ENCODE measurements at regions not wholly inside any gene's neighbourhood (a gene's known extent, or its start where the extent isn't known, plus 50 kb on each side); places are given as distances from the start of the nearest gene placed in this dataset.

DNA sequence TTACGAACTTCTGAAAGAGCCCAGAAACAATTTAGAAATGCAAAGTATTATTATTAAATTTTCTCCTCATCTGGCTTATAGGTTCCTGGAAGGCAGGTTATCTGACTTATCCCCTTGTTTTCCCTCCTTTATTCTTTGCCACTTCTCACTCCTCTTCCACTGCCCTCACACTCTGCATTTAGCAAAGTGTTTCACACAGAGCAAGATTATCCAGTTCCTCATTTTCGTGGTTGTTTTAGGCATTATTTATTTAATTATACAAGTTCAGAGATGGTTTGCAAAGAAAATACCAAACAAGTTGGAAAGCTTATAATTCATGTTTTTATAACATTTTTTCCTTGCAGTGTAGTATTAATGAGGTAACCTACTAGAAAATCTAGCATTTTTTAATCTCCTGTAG lies 544.9 kb downstream of the NSUN3 start:
- intact Hi-C loops (cut with DNase I) = no loop called here
- no peak for DNase-seq
- no peak overlapping the region for H3K4me3 ChIP-seq
- no peak overlapping the region for H3K27ac ChIP-seq
- H3K9me3 ChIP-seq = no peaks in the 10 kb centered on the region
- TF ChIP-seq POLR2A (IDR thresholded peaks at IDR 0.05) = no peak
- TF ChIP-seq, protein P1, sequence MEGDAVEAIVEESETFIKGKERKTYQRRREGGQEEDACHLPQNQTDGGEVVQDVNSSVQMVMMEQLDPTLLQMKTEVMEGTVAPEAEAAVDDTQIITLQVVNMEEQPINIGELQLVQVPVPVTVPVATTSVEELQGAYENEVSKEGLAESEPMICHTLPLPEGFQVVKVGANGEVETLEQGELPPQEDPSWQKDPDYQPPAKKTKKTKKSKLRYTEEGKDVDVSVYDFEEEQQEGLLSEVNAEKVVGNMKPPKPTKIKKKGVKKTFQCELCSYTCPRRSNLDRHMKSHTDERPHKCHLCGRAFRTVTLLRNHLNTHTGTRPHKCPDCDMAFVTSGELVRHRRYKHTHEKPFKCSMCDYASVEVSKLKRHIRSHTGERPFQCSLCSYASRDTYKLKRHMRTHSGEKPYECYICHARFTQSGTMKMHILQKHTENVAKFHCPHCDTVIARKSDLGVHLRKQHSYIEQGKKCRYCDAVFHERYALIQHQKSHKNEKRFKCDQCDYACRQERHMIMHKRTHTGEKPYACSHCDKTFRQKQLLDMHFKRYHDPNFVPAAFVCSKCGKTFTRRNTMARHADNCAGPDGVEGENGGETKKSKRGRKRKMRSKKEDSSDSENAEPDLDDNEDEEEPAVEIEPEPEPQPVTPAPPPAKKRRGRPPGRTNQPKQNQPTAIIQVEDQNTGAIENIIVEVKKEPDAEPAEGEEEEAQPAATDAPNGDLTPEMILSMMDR (IDR thresholded peaks at IDR 0.05) = no peak
- no peaks in the 10 kb centered on the region for H3K36me3 ChIP-seq
- H3K27me3 ChIP-seq = no peaks in the 10 kb centered on the region
- no peaks in the 10 kb centered on the region for H3K4me1 ChIP-seq
- 69 to 72% methylated on average over 2 of the region's 2 CpGs for WGBS, 2 donors

GRCh38 chr3:94609908-94610307 lies 547.0 kb downstream of the NSUN3 start:
- no peak overlapping the region for H3K4me3 ChIP-seq
- TF ChIP-seq POLR2A (IDR thresholded peaks at IDR 0.05) = no peak
- TF ChIP-seq, protein P1 (IDR thresholded peaks at IDR 0.05) = no peak
- H3K27ac ChIP-seq = no peak overlapping the region
- 89 to 92% methylated on average over 3 of the region's 3 CpGs for WGBS, 2 donors
- H3K36me3 ChIP-seq = no peaks in the 10 kb centered on the region
- DNase-seq = no peak
- intact Hi-C loops (cut with DNase I) = no loop called here
- H3K9me3 ChIP-seq = no peaks in the 10 kb centered on the region
- peaks cover 0 to 2% (median 0%) of the 10 kb centered on the region in 3 donors for H3K4me1 ChIP-seq
- H3K27me3 ChIP-seq = no peaks in the 10 kb centered on the region

DNA sequence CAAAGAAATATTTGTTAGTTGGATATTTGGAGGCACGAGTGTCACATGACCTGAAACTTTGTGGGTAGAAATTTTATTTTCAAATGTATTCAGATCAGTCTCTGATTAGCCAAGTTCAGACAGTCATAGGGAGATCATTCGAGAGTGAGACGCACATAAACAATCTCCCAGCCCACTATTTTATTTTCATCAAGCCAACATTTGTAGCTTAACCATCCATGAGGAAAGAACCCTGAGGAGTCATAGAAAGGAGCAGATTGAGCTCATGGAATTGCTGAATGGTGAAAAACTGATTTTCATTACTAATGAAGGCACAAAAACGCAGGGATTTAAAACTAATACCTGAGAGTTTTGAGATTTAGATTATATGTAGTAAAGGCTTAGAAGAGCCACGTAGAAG lies 548.7 kb downstream of the NSUN3 start:
- Histone ChIP-seq H3K36me3 (no peaks in the 10 kb centered on the region), H3K4me3 (no peak overlapping the region), H3K27ac (no peak overlapping the region), H3K27me3 (no peaks in the 10 kb centered on the region), H3K4me1 (peaks cover 0 to 4% (median 3%) of the 10 kb centered on the region in 3 donors), H3K9me3 (no peaks in the 10 kb centered on the region)
- intact Hi-C loops (cut with DNase I) = no loop called here
- 76% methylated on average over 5 of the region's 5 CpGs for WGBS, 2 donors
- no peak for TF ChIP-seq POLR2A (IDR thresholded peaks at IDR 0.05)
- TF ChIP-seq, protein P1 (IDR thresholded peaks at IDR 0.05) = no peak
- DNase-seq = no peak

- H3K4me3 ChIP-seq = no peak overlapping the region
- no peaks in the 10 kb centered on the region for H3K9me3 ChIP-seq
- H3K36me3 ChIP-seq = no peaks in the 10 kb centered on the region
- no peak overlapping the region for H3K27ac ChIP-seq
- DNase-seq = no peak
- 67 to 70% methylated on average over 1 of the region's 1 CpG for WGBS, 2 donors
- H3K27me3 ChIP-seq = no peaks in the 10 kb centered on the region
- intact Hi-C loops (cut with DNase I) = no loop called here
- TF ChIP-seq POLR2A (IDR thresholded peaks at IDR 0.05) = no peak
- TF ChIP-seq, protein P1 (IDR thresholded peaks at IDR 0.05) = no peak
- peaks cover 0 to 4% (median 3%) of the 10 kb centered on the region in 3 donors for H3K4me1 ChIP-seq
These were observed 549.8 kb downstream of the NSUN3 start for GRCh38 chr3:94612631-94613030.

GRCh38 chr3:94614192-94614591 lies 551.3 kb downstream of the NSUN3 start:
- intact Hi-C loops (cut with DNase I) = no loop called here
- no peak overlapping the region for H3K4me3 ChIP-seq
- no peak for TF ChIP-seq POLR2A (IDR thresholded peaks at IDR 0.05)
- TF ChIP-seq, protein P1 (IDR thresholded peaks at IDR 0.05) = no peak
- no peaks in the 10 kb centered on the region for H3K36me3 ChIP-seq
- no peak for DNase-seq
- H3K27me3 ChIP-seq = no peaks in the 10 kb centered on the region
- 82 to 87% methylated on average over 4 of the region's 4 CpGs for WGBS, 2 donors
- H3K9me3 ChIP-seq = no peaks in the 10 kb centered on the region
- H3K4me1 ChIP-seq = peaks cover 0 to 4% (median 3%) of the 10 kb centered on the region in 3 donors
- no peak overlapping the region for H3K27ac ChIP-seq
